H9 (cell line): ENCODE measurements at regions not wholly inside any gene's neighbourhood (a gene's known extent, or its start where the extent isn't known, plus 50 kb on each side); places are given as distances from the start of the nearest gene placed in this dataset.

ENCODE experiments used
- DNase-seq: peaks from one replicate; pipeline ENCODE4 v3.0.0-alpha.2; 2017
- H2AFZ ChIP-seq: one replicate; pipeline ENCODE4 v1.6.1; 2013; ENCODE audit warnings: mild to moderate bottlenecking, low read length, control low read depth, moderate library complexity
- H2AK5ac ChIP-seq: 2 replicates; pipeline ENCODE4 v1.6.1; 2013; ENCODE audit warnings: low read length, control low read depth, mixed read lengths; ENCODE audit not compliant: insufficient read length
- H2BK120ac ChIP-seq: one replicate; pipeline ENCODE4 v1.6.1; 2013; ENCODE audit warnings: low read depth, mild to moderate bottlenecking, low read length, control low read depth, inconsistent platforms; ENCODE audit not compliant: poor library complexity, severe bottlenecking
- H2BK12ac ChIP-seq: 2 replicates; pipeline ENCODE4 v1.6.1; 2013; ENCODE audit warnings: low read length, control low read depth, mixed read lengths, low read depth; ENCODE audit not compliant: insufficient read length
- H2BK15ac ChIP-seq: 2 replicates; pipeline ENCODE4 v1.6.1; 2013; ENCODE audit warnings: low read depth, low read length, control low read depth
- H2BK20ac ChIP-seq: one replicate; pipeline ENCODE4 v1.6.1; 2013; ENCODE audit warnings: low read depth, mild to moderate bottlenecking, low read length, control low read depth, inconsistent platforms; ENCODE audit not compliant: poor library complexity, severe bottlenecking
- H2BK5ac ChIP-seq: 2 replicates; pipeline ENCODE4 v1.6.1; 2013; ENCODE audit warnings: low read length, control low read depth, mixed read lengths; ENCODE audit not compliant: insufficient read length
- H3K14ac ChIP-seq: 2 replicates; pipeline ENCODE4 v1.6.1; 2013; ENCODE audit warnings: low read length, control low read depth; ENCODE audit not compliant: insufficient read depth
- H3K18ac ChIP-seq: 2 replicates; pipeline ENCODE4 v1.6.1; 2013; ENCODE audit warnings: low read depth, mild to moderate bottlenecking, mixed read lengths, low read length, control low read depth; ENCODE audit not compliant: insufficient read length
- H3K23ac ChIP-seq: 2 replicates; pipeline ENCODE4 v1.6.1; 2013; ENCODE audit warnings: low read length, control low read depth, mixed read lengths, low read depth; ENCODE audit not compliant: insufficient read length
- H3K23me2 ChIP-seq: 2 replicates; pipeline ENCODE4 v1.6.1; 2013; ENCODE audit warnings: low read depth, mild to moderate bottlenecking, mixed read lengths, low read length, control low read depth; ENCODE audit not compliant: insufficient read length, poor library complexity, severe bottlenecking
- H3K27ac ChIP-seq: 2 replicates; pipeline ENCODE4 v1.5.1; 2013; ENCODE audit warnings: low read length, control low read depth, mixed read lengths, low read depth; ENCODE audit not compliant: insufficient read length
- H3K27me3 ChIP-seq: 2 replicates; pipeline ENCODE4 v1.6.1; 2013; ENCODE audit warnings: low read length, control low read depth, inconsistent platforms; ENCODE audit not compliant: insufficient read depth
- H3K4ac ChIP-seq: 2 replicates; pipeline ENCODE4 v1.6.1; 2013; ENCODE audit warnings: low read depth, mild to moderate bottlenecking, control low read depth, inconsistent platforms, low read length, moderate library complexity
- H3K4me1 ChIP-seq: 2 replicates; pipeline ENCODE4 v1.6.1; 2013; ENCODE audit warnings: low read length, control low read depth, inconsistent platforms; ENCODE audit not compliant: insufficient read depth
- H3K4me2 ChIP-seq: 2 replicates; pipeline ENCODE4 v1.6.1; 2013; ENCODE audit warnings: low read length, control low read depth, mixed read lengths; ENCODE audit not compliant: insufficient read length, insufficient read depth
- H3K56ac ChIP-seq: 2 replicates; pipeline ENCODE4 v1.6.1; 2013; ENCODE audit warnings: low read depth, mild to moderate bottlenecking, mixed read lengths, low read length, control low read depth; ENCODE audit not compliant: insufficient read length
- H3K79me1 ChIP-seq: 2 replicates; pipeline ENCODE4 v1.6.1; 2013; ENCODE audit warnings: low read depth, mild to moderate bottlenecking, moderate library complexity, low read length, control low read depth, inconsistent platforms; ENCODE audit not compliant: insufficient read depth, poor library complexity, severe bottlenecking
- H3K79me2 ChIP-seq: 2 replicates; pipeline ENCODE4 v1.6.1; 2013; ENCODE audit warnings: low read length, control low read depth, inconsistent platforms; ENCODE audit not compliant: insufficient read depth
- H3K9ac ChIP-seq: 2 replicates; pipeline ENCODE4 v1.6.1; 2013; ENCODE audit warnings: low read length, control low read depth, mixed read lengths; ENCODE audit not compliant: insufficient read length; ENCODE audit errors: extremely low read depth
- H3K9me3 ChIP-seq: one replicate; pipeline ENCODE4 v1.6.1; 2013; ENCODE audit warnings: low read depth, low read length, inconsistent platforms; ENCODE audit not compliant: control insufficient read depth
- H3T11ph ChIP-seq: one replicate; pipeline ENCODE4 v1.6.1; 2013; ENCODE audit warnings: mild to moderate bottlenecking, low read length, control low read depth, inconsistent platforms
- H4K20me1 ChIP-seq: one replicate; pipeline ENCODE4 v1.6.1; 2013; ENCODE audit not compliant: control insufficient read depth, insufficient read length, insufficient read depth
- H4K5ac ChIP-seq: 2 replicates; pipeline ENCODE4 v1.6.1; 2013; ENCODE audit warnings: low read depth, mild to moderate bottlenecking, mixed read lengths, low read length, control low read depth; ENCODE audit not compliant: insufficient read length
- H4K8ac ChIP-seq: replicated peaks from 2 replicates; pipeline ENCODE4 v1.6.1; 2013; ENCODE audit warnings: low read length, control low read depth, mixed read lengths, low read depth; ENCODE audit not compliant: insufficient read length
- H4K91ac ChIP-seq: 2 replicates; pipeline ENCODE4 v1.6.1; 2013; ENCODE audit warnings: low read depth, mild to moderate bottlenecking, moderate library complexity, mixed read lengths, low read length, control low read depth; ENCODE audit not compliant: insufficient read length
- H3K27ac Mint-ChIP-seq, 3 experiments: 2 replicates in 2 of 3; 3 replicates in 1 of 3; pipeline ENCODE4 v1.8.0; 2020 to 2021; ENCODE audit warnings: mixed read lengths in 3 of 3, mild to moderate bottlenecking in 1 of 3, moderate library complexity in 1 of 3
- H3K27me3 Mint-ChIP-seq: 2 replicates; pipeline ENCODE4 v1.8.0; 2021; ENCODE audit warnings: low read depth, mild to moderate bottlenecking, moderate library complexity, mixed read lengths
- H3K36me3 Mint-ChIP-seq, 3 experiments: 2 replicates in 2 of 3; 3 replicates in 1 of 3; pipeline ENCODE4 v1.8.0; 2020 to 2021; ENCODE audit warnings: low read depth in 3 of 3, mixed read lengths in 3 of 3; ENCODE audit not compliant: insufficient read depth in 1 of 3
- H3K4me1 Mint-ChIP-seq, 2 experiments: 2 replicates each; pipeline ENCODE4 v1.8.0; 2020; ENCODE audit warnings: mixed read lengths in 2 of 2
- H3K4me3 Mint-ChIP-seq, 2 experiments: 2 replicates in 1 of 2; 3 replicates in 1 of 2; pipeline ENCODE4 v1.8.0; 2020 to 2021; ENCODE audit warnings: mild to moderate bottlenecking in 2 of 2, mixed read lengths in 2 of 2, moderate library complexity in 1 of 2
- H3K9me3 Mint-ChIP-seq, 2 experiments: 2 replicates in 1 of 2; 3 replicates in 1 of 2; pipeline ENCODE4 v1.8.0; 2020; ENCODE audit warnings: mild to moderate bottlenecking in 2 of 2, mixed read lengths in 2 of 2, moderate library complexity in 1 of 2
- CTCF ChIP-seq: fragments of 200-600 bp; sonication (generic); conservative IDR thresholded peaks from 3 replicates; pipeline ENCODE4 v1.8.0; 2021; ENCODE audit warnings: antibody characterized with exemption, mild to moderate bottlenecking
- WGBS: extraction: QIAGEN DNeasy Blood & Tissue Kit; methylation state at CpG from one replicate; pipeline ENCODE4 v1.1.7; 2013; ENCODE audit warnings: missing lambda C conversion rate, low lambda C conversion rate, mixed read lengths; ENCODE audit not compliant: insufficient read length; ENCODE audit errors: extremely low coverage; 5-methylcytosine and 5-hydroxymethylcytosine counted together

GRCh38 chr2:184119989-184120800, 478.1 kb upstream of the ZNF804A start:
- Mint-ChIP-seq H3K36me3 (no peaks in the 10 kb centered on the region), H3K9me3 (no peaks in the 10 kb centered on the region), H3K4me1 (no peaks in the 10 kb centered on the region), H3K27me3 (no peaks in the 10 kb centered on the region), H3K4me3 (no peak overlapping the region), H3K27ac (no peak overlapping the region)
- H2BK120ac ChIP-seq: no peak overlapping the region
- H4K20me1 ChIP-seq: no peaks in the 10 kb centered on the region
- no peaks in the 10 kb centered on the region for H3K9me3 ChIP-seq
- TF ChIP-seq CTCF: no peak
- no peak overlapping the region for H2BK12ac ChIP-seq
- no peaks in the 10 kb centered on the region for H3K4me1 ChIP-seq
- H4K8ac ChIP-seq: no peak overlapping the region
- no peaks in the 10 kb centered on the region for H3K79me2 ChIP-seq
- no peak overlapping the region for H3K56ac ChIP-seq
- no peak overlapping the region for H3K9ac ChIP-seq
- no peak overlapping the region for H4K5ac ChIP-seq
- H3K27me3 ChIP-seq: no peaks in the 10 kb centered on the region
- no peak overlapping the region for H3K14ac ChIP-seq
- no peak overlapping the region for H2AK5ac ChIP-seq
- no peak overlapping the region for H2BK20ac ChIP-seq
- H3K23ac ChIP-seq: no peak overlapping the region
- no peak overlapping the region for H2BK5ac ChIP-seq
- H2AFZ ChIP-seq: no peak overlapping the region
- H3K4ac ChIP-seq: no peak overlapping the region
- H3K23me2 ChIP-seq: no peaks in the 10 kb centered on the region
- no peak overlapping the region for H3T11ph ChIP-seq
- H3K18ac ChIP-seq: no peak overlapping the region
- H3K27ac ChIP-seq: no peak overlapping the region
- H3K79me1 ChIP-seq: no peaks in the 10 kb centered on the region
- WGBS: no CpG with 5 or more reads among the region's 1 CpG
- no peak overlapping the region for H4K91ac ChIP-seq
- H3K4me2 ChIP-seq: no peak overlapping the region
- no peak for DNase-seq
- H2BK15ac ChIP-seq: no peak overlapping the region
